T47D (cell line): ENCODE measurements at regions not wholly inside any gene's neighbourhood (a gene's known extent, or its start where the extent isn't known, plus 50 kb on each side); places are given as distances from the start of the nearest gene placed in this dataset.

Experiments used
- DNase-seq, 2 experiments: peaks; one replicate each; pipeline versions ENCODE4 v3.0.0 to v3.0.0-alpha.2; 2011 to 2012; ENCODE audit warnings: low read depth in 1 of 2, low spot score in 1 of 2
- JUND ChIP-seq: IDR thresholded peaks from 2 replicates; pipeline ENCODE4 v1.6.1; 2012; ENCODE audit warnings: low read depth
- in situ Hi-C: cut with HindIII; loops from 2 replicates; pipeline ENCODE4 v1.10.0; 2016; ENCODE audit warnings: low sequenced_read_pairs, low pct_unique_long_range_greater_than_20kb

DNA sequence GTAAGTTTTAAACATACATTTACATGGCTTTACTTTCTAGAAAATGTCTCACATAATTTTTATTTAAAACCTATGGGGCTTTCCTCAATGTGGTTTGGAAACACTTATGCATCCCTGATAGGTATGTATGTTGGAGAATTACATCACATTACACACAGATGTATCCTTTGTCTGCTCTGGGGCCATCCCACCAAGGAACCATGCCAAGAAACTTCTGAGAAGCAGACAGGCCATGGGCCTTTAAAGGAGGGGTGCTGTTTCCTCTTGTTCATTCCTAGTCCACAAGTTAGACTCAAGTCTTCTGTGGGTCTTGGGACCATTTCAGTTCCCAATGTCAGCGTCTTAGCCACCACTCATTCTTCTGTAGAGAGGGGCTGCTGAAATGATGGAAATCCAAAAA lies 162.0 kb upstream of the SETBP1 start:
- in situ Hi-C loops, result no loop called here
- DNase-seq, result no peak
- TF ChIP-seq JUND, result no peak

DNA sequence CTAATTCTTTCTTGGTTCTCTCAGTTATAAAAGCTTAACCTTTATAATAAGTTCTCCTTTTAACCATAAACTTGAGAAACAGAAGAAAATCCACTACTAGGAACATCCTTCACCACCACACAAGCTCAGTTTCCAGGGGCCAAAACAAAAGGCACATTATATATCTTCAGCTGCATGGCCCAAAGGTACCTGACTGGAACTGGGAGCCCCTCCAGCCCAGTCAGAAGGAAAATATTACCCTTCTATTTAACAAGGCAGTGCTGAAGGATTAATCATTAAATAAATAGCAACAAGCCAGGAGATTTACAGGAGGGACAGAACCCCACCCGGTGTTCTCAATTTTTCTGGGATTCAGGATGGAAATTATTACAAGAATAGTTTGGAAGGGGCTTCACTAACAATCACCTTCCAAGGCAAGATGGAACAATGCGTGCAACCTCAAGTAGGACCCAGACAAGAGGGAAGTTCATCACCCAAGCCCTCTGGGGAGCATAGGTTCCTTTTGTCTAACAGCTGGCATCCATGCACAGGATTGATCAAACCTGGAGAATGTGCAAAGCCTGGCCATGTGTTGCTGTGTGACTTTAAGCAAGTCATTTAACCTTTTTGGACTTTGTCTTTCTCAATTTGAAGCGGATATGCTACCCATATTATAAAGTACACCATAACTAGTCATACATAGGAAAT lies 159.6 kb upstream of the SETBP1 start:
- TF ChIP-seq JUND, result no peak
- in situ Hi-C loops, result no loop called here
- no peak for DNase-seq

GRCh38 chr18:44521668-44522022 lies 159.0 kb upstream of the SETBP1 start:
- DNase-seq, result no peak
- TF ChIP-seq JUND, result no peak
- in situ Hi-C loops, result no loop called here

DNA sequence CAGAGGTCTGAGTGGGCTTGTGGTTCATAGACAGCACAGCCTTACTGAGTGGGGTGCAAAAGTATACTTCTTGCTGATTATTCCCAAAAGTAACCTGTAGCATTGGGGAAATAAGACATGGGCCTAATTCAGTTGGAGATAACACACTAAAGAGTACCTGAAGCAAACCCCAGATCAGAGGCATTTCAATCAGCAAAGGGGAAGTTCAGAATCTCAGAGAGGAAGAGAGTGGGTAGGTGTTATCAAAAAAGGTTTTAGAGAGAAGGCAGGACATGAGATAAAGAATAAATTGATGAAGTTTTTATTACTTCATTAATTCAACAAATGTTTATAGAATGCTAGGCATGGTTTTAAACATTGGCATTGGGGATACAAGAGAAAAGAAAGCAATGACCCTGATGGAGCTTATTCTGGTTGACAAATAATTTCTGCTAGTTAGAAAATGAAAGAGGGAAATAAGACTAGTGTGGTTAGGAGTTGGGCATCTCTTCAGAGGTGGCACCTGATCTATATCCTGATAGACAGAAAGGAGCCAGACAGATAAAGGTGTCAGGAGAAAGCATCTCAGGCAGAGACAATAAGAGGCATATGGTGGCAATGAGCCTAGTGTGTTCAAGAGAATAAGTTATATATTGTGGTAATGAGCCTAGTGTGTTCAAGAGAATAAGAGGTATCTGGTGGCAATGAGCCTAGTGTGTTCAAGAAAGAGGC lies 153.8 kb upstream of the SETBP1 start:
- DNase-seq, result no peak
- in situ Hi-C loops, result no loop called here
- no peak for TF ChIP-seq JUND

- DNase-seq, result peak in 1 of 2 experiments; percentile 30
- TF ChIP-seq JUND, result no peak
- in situ Hi-C loops, result no loop called here
Measured at GRCh38 chr18:44533071-44533470, 147.6 kb upstream of the SETBP1 start.

DNA sequence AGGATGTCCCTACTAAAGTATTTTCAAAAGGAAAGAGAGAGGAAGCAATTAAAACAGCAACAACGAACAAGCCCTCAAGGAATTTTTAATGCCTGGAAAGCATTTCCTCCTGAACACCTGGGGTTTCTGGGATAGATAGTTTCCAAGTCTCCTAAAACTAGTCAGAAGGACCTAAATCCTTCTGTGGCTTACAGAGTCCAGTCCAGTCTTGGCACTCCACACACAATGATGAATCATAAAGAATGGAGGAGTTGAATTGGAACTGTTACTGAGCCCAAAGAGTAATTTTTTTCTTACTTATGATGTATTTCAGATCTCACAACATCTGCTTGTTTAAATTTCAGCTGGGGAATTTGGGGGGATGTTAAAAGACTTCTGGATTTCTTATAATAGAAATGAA lies 144.6 kb upstream of the SETBP1 start:
- DNase-seq, result no peak
- no peak for TF ChIP-seq JUND

GRCh38 chr18:44536619-44537018 lies 144.1 kb upstream of the SETBP1 start:
- in situ Hi-C loops, result no loop called here
- TF ChIP-seq JUND, result no peak
- no peak for DNase-seq

More for the DNA sequence above, 144.6 kb upstream of the SETBP1 start:
- in situ Hi-C loops, result no loop called here

- peak; percentile 9 to 77 for DNase-seq
- in situ Hi-C loops, result no loop called here
- peak; percentile 70; the same call in 1 of the 2 replicates for TF ChIP-seq JUND
Measured at GRCh38 chr18:44537526-44537925, 143.2 kb upstream of the SETBP1 start.

- in situ Hi-C loops, result no loop called here
- DNase-seq, result no peak
- no peak for TF ChIP-seq JUND
Measured at GRCh38 chr18:44539926-44540325, 140.8 kb upstream of the SETBP1 start.

DNA sequence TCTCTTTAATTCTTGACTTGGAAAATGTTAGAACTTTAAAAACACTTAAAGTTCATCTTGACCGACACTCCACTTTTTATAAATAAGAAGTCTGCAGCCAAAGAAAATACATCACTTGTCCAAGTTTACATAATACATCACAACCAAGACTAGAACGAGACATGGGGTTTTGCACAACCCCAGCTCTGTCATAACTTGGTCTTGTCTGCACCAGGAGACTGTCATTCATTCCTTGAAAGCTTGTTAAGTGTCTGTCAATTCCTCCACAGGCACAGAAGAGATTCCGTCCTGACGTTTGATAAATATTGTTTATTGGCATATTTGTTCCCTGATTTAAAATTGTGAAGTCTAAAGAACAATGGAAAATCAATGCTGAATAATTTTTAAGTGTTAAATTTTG lies 139.5 kb upstream of the SETBP1 start:
- no peak for DNase-seq
- in situ Hi-C loops, result no loop called here
- no peak for TF ChIP-seq JUND

GRCh38 chr18:44541781-44542180 lies 138.9 kb upstream of the SETBP1 start:
- DNase-seq, result peak in 1 of 2 experiments; percentile 17
- no peak for TF ChIP-seq JUND
- in situ Hi-C loops, result no loop called here

DNA sequence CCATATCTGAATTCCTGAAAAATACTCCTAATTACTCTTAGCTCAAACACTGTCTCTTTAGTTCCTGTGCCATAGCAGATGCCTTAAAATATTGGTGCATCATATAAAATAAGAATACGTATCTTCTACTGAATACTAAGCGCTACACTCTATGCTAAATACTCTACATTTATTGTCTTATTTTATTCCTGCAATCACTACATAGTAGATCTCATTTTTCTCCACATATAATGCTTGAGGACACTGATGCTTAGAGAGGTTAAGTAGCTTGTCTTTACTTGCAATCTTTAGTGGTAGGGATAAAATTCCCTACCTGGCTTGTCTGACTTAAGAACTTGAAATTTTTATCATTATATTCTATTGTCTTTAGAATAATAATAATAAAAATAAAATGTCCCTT lies 137.3 kb upstream of the SETBP1 start:
- no peak for DNase-seq
- TF ChIP-seq JUND, result no peak
- in situ Hi-C loops, result no loop called here

GRCh38 chr18:44545359-44545985 lies 135.2 kb upstream of the SETBP1 start:
- in situ Hi-C loops, result no loop called here
- no peak for TF ChIP-seq JUND
- DNase-seq, result no peak

DNA sequence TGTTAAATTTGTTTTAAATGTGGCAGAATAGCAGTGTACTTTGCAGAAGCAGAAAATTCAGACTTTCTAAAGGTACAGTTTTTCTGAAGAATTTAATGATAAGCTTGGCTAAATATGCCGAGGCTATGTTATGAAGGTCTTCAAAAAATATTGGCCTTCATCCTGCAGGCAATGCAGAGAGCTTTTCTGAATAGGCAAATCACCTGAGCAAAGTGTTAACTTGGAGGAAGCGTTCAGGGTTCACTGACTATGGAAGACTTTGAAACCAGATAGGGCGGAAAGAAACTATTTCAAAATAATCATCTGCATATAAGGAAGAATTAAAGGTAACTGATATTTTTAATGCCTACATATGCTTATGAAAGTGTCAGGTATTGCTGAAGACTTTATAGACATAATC lies 133.7 kb upstream of the SETBP1 start:
- DNase-seq, result no peak
- no peak for TF ChIP-seq JUND
- in situ Hi-C loops, result no loop called here
